Activated CD8-positive, alpha-beta memory T cell treated with anti-CD3 and anti-CD28 coated beads, Interleukin-2, amount 50 U/mL, for 48 hours (primary cell): ENCODE measurements at regions not wholly inside any gene's neighbourhood (a gene's known extent, or its start where the extent isn't known, plus 50 kb on each side); places are given as distances from the start of the nearest gene placed in this dataset.

ENCODE experiments used
- DNase-seq: peaks from one replicate; pipeline ENCODE4 v3.0.0-alpha.2; 2020

DNA sequence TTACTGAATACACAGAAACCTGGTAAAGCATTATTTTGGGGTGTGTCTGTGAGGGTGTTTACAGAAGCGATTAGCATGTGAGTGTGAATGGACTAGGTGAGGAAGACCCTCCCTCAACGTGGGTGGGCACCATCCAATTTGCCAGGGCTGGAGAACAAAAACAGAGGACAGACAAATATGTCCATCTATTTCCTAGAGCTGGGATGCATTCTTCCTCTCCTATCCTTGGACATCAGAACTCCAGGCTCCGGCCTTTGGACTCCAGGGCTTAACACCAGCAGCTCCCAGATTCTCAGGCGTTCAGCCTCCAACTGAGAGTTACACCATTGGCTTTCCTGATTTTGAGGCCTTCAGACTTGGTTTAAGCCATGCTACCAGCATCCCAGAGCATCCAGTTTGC lies 65.8 kb upstream of the CHD1 start:
- no peak for DNase-seq

DNA sequence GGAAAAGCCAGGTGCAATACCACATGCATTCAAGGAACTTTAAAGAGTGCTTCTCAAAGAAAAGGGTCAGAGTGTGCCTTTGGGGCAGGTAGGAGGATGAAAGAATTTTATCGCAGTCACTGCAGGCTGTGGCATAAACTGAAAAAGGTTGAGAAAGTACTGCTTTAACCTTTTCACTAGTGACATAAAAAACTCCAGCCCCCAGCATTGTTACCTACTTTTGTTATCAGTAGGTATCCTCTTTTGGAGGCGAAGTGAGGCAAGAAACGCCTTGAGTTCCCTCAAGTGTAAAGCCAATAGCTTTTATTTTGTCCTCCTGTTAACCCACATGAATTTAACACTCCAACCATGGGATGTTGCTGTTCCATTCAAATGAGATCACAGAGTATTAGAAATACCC lies 64.7 kb upstream of the CHD1 start:
- no peak for DNase-seq

- DNase-seq = no peak
Observed at GRCh38 chr5:98992552-98992951, 63.7 kb upstream of the CHD1 start.

DNA sequence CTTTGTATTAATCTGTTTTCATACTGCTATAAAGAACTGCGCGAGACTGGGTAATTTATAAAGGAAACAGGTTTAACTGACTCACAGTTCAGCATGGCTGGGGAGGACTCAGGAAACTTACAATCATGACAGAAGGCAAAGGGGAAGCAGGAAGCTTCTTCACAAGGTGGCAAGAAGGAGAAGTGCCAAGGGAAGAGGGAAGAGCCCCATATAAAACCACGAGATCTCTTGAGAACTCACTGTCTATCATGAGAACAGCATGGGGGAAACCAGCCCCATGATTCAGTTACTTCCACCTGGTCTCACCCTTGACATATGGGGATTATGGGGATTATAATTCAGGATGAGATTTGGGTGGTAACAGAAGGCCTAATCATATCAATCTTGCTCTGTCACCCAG lies 60.9 kb upstream of the CHD1 start:
- DNase-seq = no peak

GRCh38 chr5:98986587-98986986 lies 57.8 kb upstream of the CHD1 start:
- no peak for DNase-seq

DNA sequence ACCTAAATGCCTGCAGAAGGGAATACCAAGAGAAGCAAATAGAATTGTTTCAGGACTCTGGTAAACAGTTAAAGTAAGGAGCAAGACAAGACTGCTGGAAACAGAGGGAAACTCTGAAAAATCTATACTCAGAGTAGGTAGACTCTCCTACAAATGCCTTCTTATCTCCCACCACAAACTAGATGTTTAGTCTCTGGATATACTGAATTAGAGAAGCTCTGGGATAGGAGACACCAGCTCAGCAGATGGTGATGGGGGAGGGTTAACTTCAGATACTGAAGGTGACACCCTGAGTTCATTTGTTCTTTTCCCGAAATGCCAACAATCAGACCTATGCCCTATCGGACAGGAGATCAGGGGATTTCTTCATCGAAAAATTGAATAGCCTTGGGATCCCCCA lies 54.1 kb upstream of the CHD1 start:
- DNase-seq = no peak
